ENCODE measurements at regions not wholly inside any gene's neighbourhood (a gene's known extent, or its start where the extent isn't known, plus 50 kb on each side); places are given as distances from the start of the nearest gene placed in this dataset.

DNA sequence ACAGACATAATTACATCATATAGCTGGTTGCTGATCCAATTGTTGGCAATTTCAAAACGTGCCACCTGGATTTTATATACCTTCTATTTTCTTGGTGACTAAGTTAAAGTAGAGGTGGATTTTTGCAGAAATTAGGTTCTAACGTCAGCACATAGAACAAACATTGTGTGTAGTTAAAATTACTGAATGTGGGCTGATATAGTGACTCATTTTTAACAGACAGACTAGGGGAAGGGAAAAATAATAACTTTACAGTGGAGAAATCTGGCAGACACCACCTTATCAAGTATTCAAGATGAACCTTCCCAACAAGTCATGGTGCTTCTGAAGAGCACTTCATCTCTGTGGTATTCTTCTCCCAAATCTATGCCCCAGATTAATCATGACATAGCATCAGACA, 134.5 kb downstream of the UCHL1 start:
- DNase-seq, result no peak

GRCh38 chr4:41394481-41394894, 137.8 kb downstream of the UCHL1 start:
- DNase-seq, result no peak

DNA sequence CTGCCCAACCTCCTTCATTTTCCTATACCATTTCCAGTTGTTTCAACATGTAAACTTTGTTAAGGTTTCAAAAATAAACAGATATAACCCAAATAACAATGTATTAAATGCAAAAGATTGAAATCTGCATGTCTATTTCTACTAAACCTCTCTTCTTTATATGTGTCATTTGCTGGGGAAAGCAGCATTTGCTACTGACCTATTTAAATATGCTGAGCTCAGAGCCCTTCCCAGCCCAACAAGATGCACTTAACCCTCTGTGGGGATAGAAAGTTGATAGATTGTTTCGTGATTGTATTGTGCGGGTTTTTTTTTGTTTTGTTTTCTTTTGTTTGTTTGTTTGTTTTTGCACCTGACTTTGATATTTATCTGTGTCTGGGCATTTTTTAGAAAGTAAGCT, 139.5 kb downstream of the UCHL1 start:
- no peak for DNase-seq

DNA sequence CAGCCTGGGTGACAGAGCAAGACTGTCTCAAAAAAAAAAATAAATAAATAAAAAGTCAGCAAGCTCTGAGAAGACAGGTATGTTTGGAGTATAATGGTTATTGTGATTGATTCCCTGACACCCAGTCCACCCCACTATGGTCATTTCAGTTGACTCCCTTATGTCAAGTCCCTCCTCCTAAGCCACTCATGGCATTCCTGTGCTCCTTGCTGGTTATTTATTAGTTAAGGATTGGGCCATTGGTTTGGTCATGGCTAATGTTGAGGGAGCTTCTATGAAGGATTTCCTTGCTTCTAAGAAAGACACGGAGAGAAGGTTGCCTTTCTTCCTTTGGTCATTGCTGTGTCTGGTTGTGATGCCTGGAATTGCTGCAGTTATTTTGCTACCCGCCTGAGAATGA, 140.1 kb downstream of the UCHL1 start:
- no peak for DNase-seq

GRCh38 chr4:41399231-41399630, 138.7 kb upstream of the LIMCH1 start:
- DNase-seq, result no peak

- DNase-seq, result no peak
These were observed 137.7 kb upstream of the LIMCH1 start for GRCh38 chr4:41400296-41400695.

- DNase-seq, result no peak
These were observed 132.4 kb upstream of the LIMCH1 start for GRCh38 chr4:41405464-41406112.

GRCh38 chr4:41406113-41406516, 131.8 kb upstream of the LIMCH1 start:
- no peak for DNase-seq

- no peak for DNase-seq
These were observed 129.8 kb upstream of the LIMCH1 start for GRCh38 chr4:41408150-41408549.

DNA sequence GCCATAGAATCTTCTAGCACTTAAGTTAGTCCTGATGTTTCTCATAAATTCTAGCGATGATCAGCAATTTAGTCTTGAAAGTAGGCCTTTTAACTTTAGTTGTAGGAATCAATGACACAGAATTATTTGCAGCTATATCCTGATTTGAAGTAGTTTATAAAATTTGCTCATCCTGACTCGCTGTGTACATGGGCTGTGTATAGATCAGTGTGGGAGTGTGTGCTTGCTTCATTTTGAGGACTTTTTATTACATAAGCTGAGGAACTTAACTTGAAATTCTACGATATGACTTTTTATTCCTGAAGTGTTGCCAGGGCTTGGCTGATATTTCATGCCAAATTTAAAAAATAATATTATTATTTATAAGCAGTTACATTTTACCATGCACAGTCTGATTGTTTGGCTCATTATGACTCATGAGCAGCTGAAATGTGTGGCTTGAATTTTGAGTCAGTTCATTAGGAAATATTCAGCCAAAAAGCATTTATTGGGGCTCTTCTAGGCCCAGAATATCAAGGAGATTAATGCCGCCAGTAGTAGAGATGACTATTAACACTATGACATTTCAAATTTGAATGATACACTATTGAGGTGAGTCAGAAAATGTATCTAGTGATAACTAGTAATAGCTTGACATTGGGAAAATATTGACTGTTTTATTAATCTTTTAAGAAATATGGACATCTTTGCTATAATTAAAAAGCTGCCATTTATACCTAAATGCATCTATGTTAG, 128.9 kb upstream of the LIMCH1 start:
- DNase-seq, result no peak

GRCh38 chr4:41409594-41409895, 128.4 kb upstream of the LIMCH1 start:
- DNase-seq, result no peak

- no peak for DNase-seq
These were observed 127.9 kb upstream of the LIMCH1 start for GRCh38 chr4:41410049-41410448.

DNA sequence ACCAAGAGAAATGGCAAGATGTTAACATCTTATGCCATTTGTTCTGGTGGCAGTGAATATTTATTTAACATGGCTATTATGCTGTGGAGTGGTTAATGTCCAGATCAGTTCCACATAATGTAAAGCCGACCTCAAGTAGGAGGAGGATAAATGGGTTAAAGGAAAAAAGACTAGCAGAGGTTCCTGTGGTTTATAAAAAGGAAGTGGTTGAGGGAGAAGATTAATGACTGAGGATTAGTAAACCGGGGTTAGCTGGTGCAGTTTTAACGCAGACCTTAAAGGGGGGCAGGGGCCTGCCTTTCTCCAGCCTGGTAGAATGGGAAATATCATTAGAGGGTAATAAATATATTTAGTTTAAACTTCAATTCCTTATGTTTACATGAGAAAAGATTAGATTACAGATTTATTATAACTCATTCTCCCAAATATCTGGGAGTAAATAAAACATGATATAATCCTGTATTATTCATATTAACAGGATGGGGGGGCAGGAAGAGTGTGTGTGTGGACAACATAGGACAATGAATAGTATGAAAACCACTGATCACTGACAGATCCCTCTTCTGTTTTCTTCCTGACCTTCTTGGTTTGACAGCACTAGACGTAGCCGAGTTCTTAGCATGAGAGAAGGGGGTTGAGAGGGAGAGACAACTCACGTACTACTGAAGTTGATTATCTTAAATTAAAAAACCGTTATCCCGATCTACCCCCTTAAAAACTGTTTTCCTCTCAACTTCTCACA, 124.1 kb upstream of the LIMCH1 start:
- DNase-seq, result peak; percentile 18

DNA sequence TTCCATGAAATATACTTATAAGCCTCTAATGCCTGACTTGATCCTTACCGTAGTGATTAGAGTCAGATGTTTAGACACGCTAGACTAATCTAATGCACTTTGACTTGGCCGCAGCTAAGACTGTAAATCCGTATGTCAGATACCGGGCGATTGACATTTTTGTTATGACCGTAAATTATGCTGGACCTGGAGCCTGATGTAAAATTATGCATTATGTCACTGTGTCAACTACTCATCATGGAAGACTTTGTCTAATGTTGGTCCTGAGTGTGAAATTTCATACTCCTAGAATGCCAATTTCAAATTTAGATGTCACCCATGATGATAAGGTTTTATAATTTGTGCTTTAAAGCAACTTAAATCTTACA, 123.6 kb upstream of the LIMCH1 start:
- no peak for DNase-seq

GRCh38 chr4:41418444-41418843, 119.5 kb upstream of the LIMCH1 start:
- no peak for DNase-seq

DNA sequence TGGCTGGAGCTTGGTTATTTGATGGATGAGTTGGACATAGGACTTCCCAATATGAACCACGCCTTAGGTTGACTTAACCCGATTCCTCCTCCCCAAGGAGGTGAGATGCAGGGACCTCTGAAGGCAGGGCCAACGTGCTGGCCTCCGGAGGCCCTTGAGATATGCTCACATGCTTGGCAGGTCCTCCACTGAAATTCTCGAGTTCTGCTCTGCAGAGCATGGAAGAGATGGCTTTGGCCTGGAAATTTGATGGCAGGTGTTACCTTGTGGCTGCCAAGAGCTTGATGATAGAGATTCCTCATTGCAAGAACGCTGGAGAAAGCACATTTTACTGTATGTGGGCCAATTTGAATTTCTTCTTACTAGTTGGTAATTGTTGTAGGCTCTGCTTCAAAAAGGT, 117.4 kb upstream of the LIMCH1 start:
- DNase-seq, result no peak

DNA sequence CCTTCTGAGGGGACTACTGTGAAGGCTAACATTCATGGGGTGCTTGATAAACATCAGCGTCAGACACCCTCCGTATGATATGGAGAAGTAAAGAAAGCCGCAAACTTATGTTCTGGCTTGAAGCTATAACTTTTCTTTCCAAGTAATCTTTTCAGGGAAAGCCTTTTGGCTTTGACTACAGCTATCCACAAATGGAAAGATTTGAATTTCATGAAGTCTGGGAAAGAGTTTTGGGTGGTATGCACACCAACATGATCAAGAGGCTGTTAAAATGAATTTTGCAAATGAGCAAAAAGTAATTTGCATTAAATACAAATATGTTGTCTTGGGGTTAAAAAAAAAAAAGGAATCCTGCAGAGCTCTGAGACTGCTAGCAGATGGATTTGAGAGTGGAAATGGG, 114.8 kb upstream of the LIMCH1 start:
- no peak for DNase-seq

- DNase-seq, result no peak
These were observed 113.4 kb upstream of the LIMCH1 start for GRCh38 chr4:41424522-41424921.

DNA sequence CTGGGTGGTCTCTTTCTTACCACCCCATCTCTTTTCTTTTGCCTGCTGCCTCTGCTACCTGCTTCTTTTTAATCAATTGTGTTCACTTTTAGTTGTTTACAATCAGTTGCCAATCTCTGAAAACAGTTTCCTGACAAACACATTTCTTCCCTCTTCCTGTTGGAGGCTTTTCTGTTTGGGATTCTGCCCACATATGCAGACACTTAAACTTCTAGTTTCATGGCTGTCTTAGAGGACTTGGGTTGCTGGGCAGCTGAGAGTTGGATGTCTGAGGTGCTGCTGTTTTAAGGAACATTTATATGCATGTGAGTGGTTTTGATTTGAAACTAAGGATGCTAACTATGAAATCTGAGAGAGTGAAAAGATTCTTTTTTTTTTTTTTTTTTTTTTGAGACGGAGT, 112.3 kb upstream of the LIMCH1 start:
- DNase-seq, result no peak

DNA sequence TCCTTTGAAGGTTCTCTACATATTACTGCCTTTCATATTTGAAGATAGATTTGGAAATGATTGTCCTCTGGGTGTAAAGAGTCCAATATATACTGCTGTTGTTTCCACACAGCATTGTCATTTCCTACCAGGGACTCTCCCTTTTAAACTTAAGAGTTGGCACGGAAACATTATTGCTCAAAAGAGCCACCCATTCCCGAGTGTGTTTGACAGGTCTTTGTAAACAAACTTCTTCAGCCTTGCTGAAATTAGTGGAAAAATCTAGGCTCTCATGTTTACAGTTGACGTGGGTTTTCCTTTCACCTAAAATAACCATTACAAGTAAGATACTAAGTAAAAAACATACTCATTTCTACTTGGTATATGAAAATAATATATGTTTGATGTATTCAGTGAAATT, 111.4 kb upstream of the LIMCH1 start:
- DNase-seq, result no peak

GRCh38 chr4:41427306-41427882, 110.6 kb upstream of the LIMCH1 start:
- DNase-seq, result no peak

DNA sequence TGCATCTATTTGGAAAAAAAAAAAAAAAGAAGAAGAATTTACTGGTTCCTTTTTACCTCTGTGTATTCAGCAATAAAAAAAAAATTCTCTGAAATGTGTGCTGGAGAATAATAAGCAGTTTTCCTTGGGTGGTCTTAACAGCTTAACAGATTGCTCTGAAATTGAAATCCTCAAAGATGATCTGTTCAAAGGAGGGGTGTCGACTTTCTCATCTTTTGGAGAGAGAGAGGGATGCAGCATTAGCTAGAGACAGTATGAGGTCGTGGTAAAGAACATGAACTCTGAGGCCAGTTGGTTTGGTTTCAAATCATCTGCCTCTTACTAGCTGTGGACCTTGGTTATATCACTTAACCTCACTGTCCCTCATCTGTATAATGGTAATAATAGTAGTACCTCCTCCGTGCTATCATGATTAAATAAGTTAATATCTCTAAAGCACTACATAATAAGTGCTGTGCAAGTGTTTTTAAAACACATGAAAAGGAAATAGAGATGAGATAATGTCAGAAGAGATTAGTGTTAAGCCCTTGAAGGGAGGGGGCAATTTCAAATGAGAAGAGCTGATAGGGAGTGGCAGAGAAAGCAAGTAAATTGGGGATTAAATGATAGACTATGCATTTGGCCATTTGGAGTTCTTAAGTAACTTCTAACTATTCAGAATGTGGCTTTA, 109.9 kb upstream of the LIMCH1 start:
- DNase-seq, result peak; percentile 83

GRCh38 chr4:41428601-41429279, 109.2 kb upstream of the LIMCH1 start:
- DNase-seq, result peak; percentile 85

Measured in NCI-H524 treated with DMSO at 0.1 percent for 48 hours (cell line).